ENCODE measurements at regions not wholly inside any gene's neighbourhood (a gene's known extent, or its start where the extent isn't known, plus 50 kb on each side); places are given as distances from the start of the nearest gene placed in this dataset.

GRCh38 chr10:130244031-130244927, 108.1 kb downstream of the GLRX3 start:
- no peaks in the 10 kb centered on the region for H3K27me3 ChIP-seq (ENCODE audit: control insufficient read depth, insufficient read depth, low read length)
- ChIA-PET CTCF (no interaction called here), POLR2A (no interaction called here)
- ATAC-seq, result no peak
- in situ Hi-C loops (cut with HindIII; ENCODE audit: low pct_unique_long_range_greater_than_20kb, low sequenced_read_pairs) (no loop called here), intact Hi-C loops (cut with micrococcal nuclease; ENCODE audit: unreplicated experiment) (no loop called here)
- no peak overlapping the region for H3K27ac ChIP-seq (ENCODE audit: low read length)
- H3K9me3 ChIP-seq (ENCODE audit: control insufficient read depth, insufficient read depth, low read depth, low read length), result peaks cover 9% of the 10 kb centered on the region; the same call in 1 of the 2 replicates
- no peaks in the 10 kb centered on the region for H3K4me1 ChIP-seq (ENCODE audit: control insufficient read depth, insufficient read depth, low read length)
- BruUV-seq (replicated peaks), result no TSS peak
- TF ChIP-seq TCF7L2 (IDR thresholded peaks at IDR 0.05; ENCODE audit: low read depth, low read length) (no peak), POLR2AphosphoS5 (IDR thresholded peaks at IDR 0.05; ENCODE audit: low read depth, low read length) (no peak), SIN3A (IDR thresholded peaks at IDR 0.05; ENCODE audit: borderline replicate concordance, insufficient read depth, low read depth, low read length) (no peak), REST (IDR thresholded peaks at IDR 0.05; ENCODE audit: insufficient read depth in 1 of 2, low read depth in 2 of 2, low read length in 1 of 2) (no peak), CTCF (IDR thresholded peaks at IDR 0.05) (no peak)
- H3K36me3 ChIP-seq (ENCODE audit: control insufficient read depth, insufficient read depth, low read length), result no peaks in the 10 kb centered on the region
- no peak overlapping the region for H3K4me3 ChIP-seq (ENCODE audit: low read depth in 2 of 2, low read length in 2 of 2)
- DNase-seq (ENCODE audit: low read depth, low spot score), result no peak

GRCh38 chr10:130244928-130245495, 108.8 kb downstream of the GLRX3 start:
- intact Hi-C loops (cut with micrococcal nuclease; ENCODE audit: unreplicated experiment) (no loop called here), in situ Hi-C loops (cut with HindIII; ENCODE audit: low pct_unique_long_range_greater_than_20kb, low sequenced_read_pairs) (no loop called here)
- Histone ChIP-seq H3K27ac (ENCODE audit: low read length) (no peak overlapping the region), H3K27me3 (ENCODE audit: control insufficient read depth, insufficient read depth, low read length) (no peaks in the 10 kb centered on the region), H3K36me3 (ENCODE audit: control insufficient read depth, insufficient read depth, low read length) (no peaks in the 10 kb centered on the region), H3K4me1 (ENCODE audit: control insufficient read depth, insufficient read depth, low read length) (no peaks in the 10 kb centered on the region), H3K4me3 (ENCODE audit: low read depth in 2 of 2, low read length in 2 of 2) (no peak overlapping the region), H3K9me3 (ENCODE audit: control insufficient read depth, insufficient read depth, low read depth, low read length) (peaks cover 6% of the 10 kb centered on the region; the same call in 1 of the 2 replicates)
- ChIA-PET CTCF (no interaction called here), POLR2A (no interaction called here)
- no peak for TF ChIP-seq SIN3A (IDR thresholded peaks at IDR 0.05; ENCODE audit: borderline replicate concordance, insufficient read depth, low read depth, low read length)
- no peak for TF ChIP-seq TCF7L2 (IDR thresholded peaks at IDR 0.05; ENCODE audit: low read depth, low read length)
- no peak for TF ChIP-seq REST (IDR thresholded peaks at IDR 0.05; ENCODE audit: insufficient read depth in 1 of 2, low read depth in 2 of 2, low read length in 1 of 2)
- ATAC-seq (no peak), DNase-seq (ENCODE audit: low read depth, low spot score) (no peak)
- no TSS peak for BruUV-seq (replicated peaks)
